Gastroesophageal sphincter (tissue), 4 donors: ENCODE measurements at regions not wholly inside any gene's neighbourhood (a gene's known extent, or its start where the extent isn't known, plus 50 kb on each side); places are given as distances from the start of the nearest gene placed in this dataset.
A peak's percentile ranks its signal among the peaks of the same experiment; 100 is the strongest.

Experiments
- ATAC-seq: fragments of 150-250 bp; one replicate; pipeline ENCODE4 v1.9.1; 2016; ENCODE audit warnings: mild to moderate bottlenecking, moderate library complexity
- H3K27ac ChIP-seq, 4 donors: fragments of 200-600 bp; sonication (generic) in 3 of 4; 1 replicate in 3 of 4; 2 replicates in 1 of 4; pipeline ENCODE4 v1.5.1; 2016 to 2019
- H3K27me3 ChIP-seq: fragments of 200-600 bp; sonication (generic); one replicate; pipeline ENCODE4 v1.5.1; 2019
- H3K36me3 ChIP-seq, 2 donors: fragments of 200-600 bp; sonication (generic); one replicate each; pipeline ENCODE4 v1.5.1; 2019; ENCODE audit warnings: control low read depth in 1 of 2
- H3K4me1 ChIP-seq, 3 donors: fragments of 200-600 bp; sonication (generic); 1 replicate in 2 of 3; 2 replicates in 1 of 3; pipeline ENCODE4 v1.5.1; 2016 to 2019; ENCODE audit warnings: control low read depth in 2 of 3
- H3K4me3 ChIP-seq, 2 donors: fragments of 200-600 bp; sonication (generic); one replicate each; pipeline ENCODE4 v1.5.1; 2019; ENCODE audit warnings: mild to moderate bottlenecking in 1 of 2, moderate library complexity in 1 of 2
- H3K9me3 ChIP-seq, 3 donors: fragments of 200-600 bp; sonication (generic); one replicate each; pipeline ENCODE4 v1.5.1; 2017 to 2019; ENCODE audit warnings: control low read depth in 2 of 3
- EP300 ChIP-seq: sonication (generic); formaldehyde crosslinking; IDR thresholded peaks from one replicate; pipeline ENCODE4 v1.6.1; 2017; ENCODE audit warnings: antibody characterized with exemption, mild to moderate bottlenecking
- POLR2A ChIP-seq, 2 donors: fragments of 450-650 bp; IDR thresholded peaks; one replicate each; pipeline ENCODE4 v1.6.1; 2017; ENCODE audit warnings: antibody characterized with exemption in 2 of 2, mild to moderate bottlenecking in 2 of 2, moderate library complexity in 1 of 2
- POLR2AphosphoS5 ChIP-seq: sonication (generic); formaldehyde crosslinking; IDR thresholded peaks from one replicate; pipeline ENCODE4 v1.6.1; 2017; ENCODE audit warnings: antibody characterized with exemption
- WGBS, 2 donors: methylation state at CpG; one replicate each; pipeline ENCODE4 v1.1.5; 2018; ENCODE audit warnings: low coverage in 1 of 2; 5-methylcytosine and 5-hydroxymethylcytosine counted together
- TF ChIP-seq, protein P1 (sequence below), 4 experiments: fragments of 200-600 bp in 2 of 4; fragments of 450-650 bp in 2 of 4; sonication (generic) in 1 of 4; IDR thresholded peaks; one replicate each; pipeline ENCODE4 v1.5.1; 2017 to 2019; ENCODE audit warnings: antibody characterized with exemption in 4 of 4, mild to moderate bottlenecking in 2 of 4, moderate library complexity in 2 of 4

DNA sequence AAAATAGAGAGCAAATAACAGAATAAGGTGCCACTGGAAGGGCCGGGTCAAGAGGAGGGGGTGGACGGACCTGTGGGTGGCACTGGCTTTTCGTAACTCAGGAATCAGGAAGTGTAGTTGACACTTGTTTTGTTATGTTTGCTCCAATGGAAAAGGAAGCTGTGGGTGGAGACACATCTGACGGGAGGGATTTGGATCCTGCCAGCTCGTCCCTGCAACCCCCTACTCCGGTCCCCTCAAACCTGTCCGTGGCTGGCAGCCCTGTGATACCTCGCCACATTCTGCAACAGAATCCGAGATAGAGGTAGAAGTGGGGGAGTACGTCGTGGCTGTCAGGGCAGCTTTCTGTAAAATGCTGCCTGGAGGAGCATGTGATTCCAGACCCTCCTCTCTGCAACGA is 104.2 kb upstream of the IER5L start:
- Histone ChIP-seq H3K27ac (peak overlapping the region in 3 of 4 donors; percentile 24 to 45 (median 29)), H3K27me3 (no peaks in the 10 kb centered on the region), H3K9me3 (no peaks in the 10 kb centered on the region), H3K4me3 (peak overlapping the region; percentile 15 to 39), H3K4me1 (peaks cover 0 to 5% (median 0%) of the 10 kb centered on the region in 3 donors), H3K36me3 (no peaks in the 10 kb centered on the region)
- WGBS, 2 donors = 38 to 60% methylated on average over 7 to 11 of the region's 12 CpGs
- no peak for ATAC-seq
- TF ChIP-seq, protein P1, sequence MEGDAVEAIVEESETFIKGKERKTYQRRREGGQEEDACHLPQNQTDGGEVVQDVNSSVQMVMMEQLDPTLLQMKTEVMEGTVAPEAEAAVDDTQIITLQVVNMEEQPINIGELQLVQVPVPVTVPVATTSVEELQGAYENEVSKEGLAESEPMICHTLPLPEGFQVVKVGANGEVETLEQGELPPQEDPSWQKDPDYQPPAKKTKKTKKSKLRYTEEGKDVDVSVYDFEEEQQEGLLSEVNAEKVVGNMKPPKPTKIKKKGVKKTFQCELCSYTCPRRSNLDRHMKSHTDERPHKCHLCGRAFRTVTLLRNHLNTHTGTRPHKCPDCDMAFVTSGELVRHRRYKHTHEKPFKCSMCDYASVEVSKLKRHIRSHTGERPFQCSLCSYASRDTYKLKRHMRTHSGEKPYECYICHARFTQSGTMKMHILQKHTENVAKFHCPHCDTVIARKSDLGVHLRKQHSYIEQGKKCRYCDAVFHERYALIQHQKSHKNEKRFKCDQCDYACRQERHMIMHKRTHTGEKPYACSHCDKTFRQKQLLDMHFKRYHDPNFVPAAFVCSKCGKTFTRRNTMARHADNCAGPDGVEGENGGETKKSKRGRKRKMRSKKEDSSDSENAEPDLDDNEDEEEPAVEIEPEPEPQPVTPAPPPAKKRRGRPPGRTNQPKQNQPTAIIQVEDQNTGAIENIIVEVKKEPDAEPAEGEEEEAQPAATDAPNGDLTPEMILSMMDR (IDR thresholded peaks at IDR 0.05) = no peak
- TF ChIP-seq EP300 (no peak), POLR2A (IDR thresholded peaks at IDR 0.05) (no peak), POLR2AphosphoS5 (no peak)

DNA sequence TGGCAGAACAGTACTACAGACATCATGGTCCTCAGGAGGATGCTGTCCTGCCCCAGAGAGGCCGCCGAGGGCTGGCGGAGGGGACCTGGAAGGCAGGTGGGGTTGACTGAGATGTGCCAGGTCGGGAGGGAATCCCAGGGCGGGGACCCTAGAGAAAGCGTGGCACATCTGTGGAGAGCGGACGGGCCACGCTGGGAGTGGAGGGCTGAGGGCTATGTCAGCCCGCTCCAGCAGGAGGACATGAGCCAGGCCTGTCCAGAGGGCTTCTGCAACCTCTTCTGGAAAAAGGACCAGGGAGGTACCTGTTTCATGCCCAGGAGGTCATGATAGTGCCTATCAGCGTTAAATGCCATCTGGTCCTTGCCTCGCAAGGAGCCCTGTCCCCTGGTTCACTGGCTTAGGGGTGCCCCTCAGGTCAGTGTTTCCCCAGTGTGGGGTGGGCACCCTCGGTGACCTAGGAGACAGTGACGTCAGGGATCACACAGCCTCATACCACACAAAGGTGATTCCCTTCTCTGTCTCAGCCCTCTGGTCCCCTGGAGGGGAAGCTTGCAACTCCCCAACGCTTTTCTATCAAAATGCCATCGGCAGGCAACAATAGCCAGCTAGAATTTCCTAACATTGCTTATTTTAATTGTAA is 103.6 kb upstream of the IER5L start:
- Histone ChIP-seq H3K4me3 (no peak overlapping the region), H3K36me3 (no peaks in the 10 kb centered on the region), H3K27ac (peak overlapping the region in 1 of 4 donors; percentile 45), H3K4me1 (peaks cover 0 to 5% (median 0%) of the 10 kb centered on the region in 3 donors), H3K27me3 (no peaks in the 10 kb centered on the region), H3K9me3 (no peaks in the 10 kb centered on the region)
- TF ChIP-seq POLR2AphosphoS5 (no peak), POLR2A (IDR thresholded peaks at IDR 0.05) (no peak), EP300 (no peak)
- TF ChIP-seq, protein P1 (IDR thresholded peaks at IDR 0.05) = no peak
- 78% methylated on average over 10 of the region's 16 CpGs; no CpG with 5 or more reads in 1 of the 2 donors for WGBS, 2 donors
- no peak for ATAC-seq

DNA sequence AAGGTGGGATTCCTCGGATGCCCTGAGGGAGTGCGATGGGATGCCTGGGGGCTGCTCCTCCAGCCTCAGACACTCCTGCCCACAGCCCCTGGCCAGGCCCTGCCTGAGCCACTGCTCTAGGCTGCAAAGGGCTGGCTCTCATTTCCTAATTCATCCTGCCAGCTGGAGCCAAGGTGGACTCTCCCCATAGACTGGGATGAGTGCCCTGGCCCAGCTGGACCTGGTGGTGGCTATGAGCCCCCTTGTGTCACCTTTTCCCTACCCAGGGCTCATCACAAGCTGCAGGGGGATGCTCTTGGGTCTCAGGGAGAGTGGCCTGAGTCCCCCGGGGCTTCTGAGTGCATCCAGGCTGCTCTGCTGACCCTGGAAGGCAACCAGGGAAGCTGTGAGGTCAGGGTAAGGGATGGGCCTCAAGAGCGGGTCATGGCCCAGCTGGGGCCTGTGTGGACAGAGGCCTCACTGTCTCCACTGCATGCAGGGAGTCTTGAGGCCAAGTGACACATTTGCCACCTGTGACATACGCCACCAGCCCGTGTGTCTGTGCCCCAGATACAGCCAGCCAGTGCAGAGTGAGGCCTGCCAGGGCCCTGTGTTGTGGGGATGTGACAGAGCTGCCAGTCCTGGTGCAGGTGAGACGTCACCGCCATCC is 102.7 kb upstream of the IER5L start:
- Histone ChIP-seq H3K27me3 (no peaks in the 10 kb centered on the region), H3K4me3 (no peak overlapping the region), H3K9me3 (no peaks in the 10 kb centered on the region), H3K27ac (no peak overlapping the region), H3K4me1 (peaks cover 0 to 5% (median 0%) of the 10 kb centered on the region in 3 donors), H3K36me3 (no peaks in the 10 kb centered on the region)
- no peak for ATAC-seq
- no CpG with 5 or more reads among the region's 8 CpGs for WGBS, 2 donors
- no peak for TF ChIP-seq POLR2AphosphoS5

DNA sequence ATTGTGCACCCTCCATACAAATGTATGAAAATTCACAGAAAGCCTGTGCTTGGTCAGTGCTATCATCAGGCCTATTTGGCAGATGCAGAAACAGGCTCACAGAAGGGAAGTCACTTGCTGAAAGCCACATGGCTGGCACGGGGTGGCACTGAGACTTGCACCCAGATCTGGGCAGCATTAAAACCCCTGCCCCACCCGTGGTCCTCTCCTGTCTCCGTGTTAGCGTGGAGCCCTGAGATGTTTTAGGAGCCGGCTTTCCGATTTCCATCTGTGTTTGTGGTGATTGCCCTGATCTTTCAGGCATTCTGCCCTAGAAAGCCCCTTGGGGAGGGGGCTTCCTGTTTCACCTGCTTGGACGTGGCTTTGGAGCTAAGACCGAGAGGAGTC is 102.2 kb upstream of the IER5L start:
- ATAC-seq = no peak
- no peak overlapping the region for H3K27ac ChIP-seq
- peaks cover 0 to 5% (median 0%) of the 10 kb centered on the region in 3 donors for H3K4me1 ChIP-seq
- no peaks in the 10 kb centered on the region for H3K9me3 ChIP-seq
- no peaks in the 10 kb centered on the region for H3K27me3 ChIP-seq
- no peaks in the 10 kb centered on the region for H3K36me3 ChIP-seq
- no peak overlapping the region for H3K4me3 ChIP-seq
- no peak for TF ChIP-seq EP300
- TF ChIP-seq, protein P1 (IDR thresholded peaks at IDR 0.05) = no peak
- TF ChIP-seq POLR2AphosphoS5 = no peak
- TF ChIP-seq POLR2A (IDR thresholded peaks at IDR 0.05) = no peak
- WGBS, 2 donors = 71 to 92% methylated on average over 1 to 5 of the region's 8 CpGs

DNA sequence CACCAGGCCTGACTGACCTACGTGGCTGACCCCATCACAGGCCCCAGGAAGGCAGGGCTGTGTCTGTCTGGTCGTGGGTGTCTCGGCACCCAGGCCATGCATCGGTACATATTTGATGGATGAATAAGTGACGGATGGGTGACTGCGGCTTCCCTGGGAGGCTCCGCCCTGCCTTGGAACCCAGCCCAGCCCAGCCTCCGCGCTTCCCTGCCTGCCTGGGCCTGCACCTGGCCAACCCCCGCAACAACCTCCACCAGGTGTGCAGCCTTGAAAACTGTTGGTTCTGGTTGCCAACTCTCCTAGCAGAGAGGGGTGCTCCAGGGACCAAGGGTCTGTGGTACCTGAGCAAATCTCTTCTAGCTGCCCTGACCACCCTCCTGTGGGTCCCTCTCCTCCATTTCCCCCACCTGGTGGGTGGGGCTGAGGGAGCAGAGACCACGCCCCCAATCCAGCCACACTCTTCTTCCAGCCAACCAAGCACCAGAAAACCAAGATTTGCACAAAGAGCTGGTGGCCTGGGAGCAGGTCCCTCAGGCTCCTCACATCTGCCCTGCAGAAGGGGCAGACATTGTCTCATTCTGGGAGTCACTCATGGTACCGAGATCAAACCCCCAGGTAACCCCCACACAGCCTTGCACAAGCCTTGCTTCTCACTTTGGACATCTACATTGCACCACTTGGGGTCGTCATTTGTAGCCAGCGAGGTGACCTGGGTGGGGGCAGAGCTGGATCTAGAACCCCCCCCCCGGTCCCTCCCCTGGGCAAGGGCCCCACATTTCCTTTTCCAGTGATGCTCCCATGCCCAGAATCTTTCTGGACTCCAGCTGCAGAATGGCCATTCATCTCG is 100.6 kb upstream of the IER5L start:
- ATAC-seq = no peak
- Histone ChIP-seq H3K4me1 (peaks cover 0 to 5% (median 0%) of the 10 kb centered on the region in 3 donors), H3K9me3 (no peaks in the 10 kb centered on the region), H3K27me3 (no peaks in the 10 kb centered on the region), H3K27ac (no peak overlapping the region), H3K4me3 (no peak overlapping the region), H3K36me3 (no peaks in the 10 kb centered on the region)
- WGBS, 2 donors = 78% methylated on average over 4 of the region's 16 CpGs; no CpG with 5 or more reads in 1 of the 2 donors
- TF ChIP-seq, protein P1 (IDR thresholded peaks at IDR 0.05) = no peak
- TF ChIP-seq POLR2A (IDR thresholded peaks at IDR 0.05) = no peak
- TF ChIP-seq EP300 = no peak
